Stimulated activated CD8-positive, alpha-beta memory T cell treated with anti-CD3 and anti-CD28 coated beads, Interleukin-12 subunit alpha, Interleukin-12 subunit beta, amount 100 ng/mL, for 24 hours (primary cell): ENCODE measurements at regions not wholly inside any gene's neighbourhood (a gene's known extent, or its start where the extent isn't known, plus 50 kb on each side); places are given as distances from the start of the nearest gene placed in this dataset.
"Not testable (repeated sequence)": the region's sequence is repeated elsewhere in the genome, so short reads cannot be mapped to it uniquely, and the experiment has no call there.

Experiments used
- DNase-seq: peaks from one replicate; pipeline ENCODE4 v3.0.0-alpha.2; 2020; ENCODE audit errors: extremely low read depth

DNA sequence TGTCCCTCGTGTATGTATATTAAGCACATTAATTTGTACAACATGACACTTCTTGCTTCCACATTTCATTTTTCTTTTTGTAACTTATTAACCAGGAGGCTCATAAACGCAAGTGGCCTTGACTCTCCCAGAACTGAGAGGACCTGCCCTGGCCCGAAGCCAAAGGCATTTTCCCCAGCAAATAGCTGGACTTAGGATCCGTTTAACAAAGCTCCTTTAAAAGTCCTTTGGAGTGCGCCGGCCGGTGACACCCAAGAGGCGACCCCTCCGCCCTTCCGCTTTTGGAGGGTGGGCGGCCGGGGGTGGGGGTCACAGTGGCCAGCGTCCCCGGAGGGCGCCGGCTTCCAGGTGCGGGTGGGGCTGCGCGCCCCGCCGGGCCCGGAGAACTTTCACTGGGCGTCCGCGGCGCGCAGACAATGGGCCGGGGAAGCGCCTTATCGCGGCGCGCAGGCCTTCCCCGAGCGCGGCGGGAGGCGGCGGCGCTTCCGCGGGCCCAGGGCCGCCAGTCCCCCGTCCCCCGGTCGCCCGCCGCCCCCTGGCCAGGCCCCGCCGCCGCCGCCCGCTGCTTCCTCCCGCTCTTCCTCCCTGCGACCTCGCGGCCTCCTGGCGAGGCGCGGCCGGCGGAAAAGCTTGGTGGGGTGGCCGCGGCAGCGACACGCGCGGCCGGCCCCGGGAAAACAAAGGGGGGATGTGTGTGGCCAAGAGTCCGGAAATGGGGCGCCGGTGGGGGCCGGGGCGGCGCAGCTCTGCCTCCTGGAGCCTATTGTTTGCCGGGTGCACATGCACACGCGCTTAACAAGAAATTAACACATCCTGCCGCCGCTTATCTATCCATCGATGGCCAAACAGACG lies 613.4 kb downstream of the MCTP2 start:
- DNase-seq, result no peak

DNA sequence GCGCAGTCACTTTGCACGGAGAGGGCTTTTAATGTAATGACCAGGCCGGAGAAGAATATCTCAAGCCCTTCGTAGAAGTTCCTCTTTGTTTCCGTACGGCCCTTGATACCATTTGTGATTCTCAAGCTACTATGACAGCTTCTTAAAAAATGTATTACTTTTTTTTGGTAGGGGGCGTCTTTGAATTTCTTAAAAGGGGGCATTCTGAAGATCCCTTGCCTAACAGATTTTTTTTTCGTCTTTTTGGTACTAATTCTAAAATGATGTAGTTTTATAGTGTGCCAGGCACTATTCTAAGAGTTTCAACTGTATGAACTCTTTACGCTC lies 614.0 kb downstream of the MCTP2 start:
- no peak for DNase-seq

DNA sequence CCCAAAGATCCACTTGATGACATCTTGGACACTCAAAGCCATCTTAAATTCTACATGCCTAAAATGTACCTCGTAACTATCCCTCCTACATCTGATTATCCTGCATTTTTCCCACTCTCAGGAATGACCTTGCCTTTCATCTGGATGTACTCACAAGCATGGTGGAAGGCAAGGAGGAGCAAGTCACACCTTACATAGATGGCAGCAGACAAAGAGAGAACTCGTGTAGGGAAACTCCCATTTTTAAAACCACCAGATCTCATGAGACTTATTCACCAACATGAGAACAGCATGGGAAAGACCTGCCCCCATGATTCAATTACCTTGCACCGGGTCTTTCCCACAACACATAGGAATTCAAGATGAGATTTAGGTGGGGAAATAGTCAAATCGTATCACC lies 616.0 kb downstream of the MCTP2 start:
- no peak for DNase-seq

DNA sequence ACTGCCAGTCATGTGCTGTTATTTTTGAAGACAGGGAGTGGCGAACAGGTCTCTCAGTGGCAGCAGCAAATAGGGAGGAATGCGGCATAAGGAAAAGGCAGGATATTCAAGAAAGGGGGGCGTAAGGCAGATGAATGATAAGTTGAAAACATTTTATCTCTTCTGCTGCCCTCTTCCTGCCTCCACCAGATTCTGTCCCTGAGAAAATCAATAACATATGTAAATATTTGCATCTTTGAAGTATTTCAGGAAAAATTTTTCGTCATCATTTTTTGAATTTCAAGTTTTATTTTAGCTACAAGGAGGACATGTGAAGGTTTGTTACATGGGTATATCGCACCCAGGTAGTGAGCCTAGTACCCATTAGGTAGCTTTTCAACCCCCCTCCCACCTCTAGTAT lies 616.7 kb downstream of the MCTP2 start:
- no peak for DNase-seq

DNA sequence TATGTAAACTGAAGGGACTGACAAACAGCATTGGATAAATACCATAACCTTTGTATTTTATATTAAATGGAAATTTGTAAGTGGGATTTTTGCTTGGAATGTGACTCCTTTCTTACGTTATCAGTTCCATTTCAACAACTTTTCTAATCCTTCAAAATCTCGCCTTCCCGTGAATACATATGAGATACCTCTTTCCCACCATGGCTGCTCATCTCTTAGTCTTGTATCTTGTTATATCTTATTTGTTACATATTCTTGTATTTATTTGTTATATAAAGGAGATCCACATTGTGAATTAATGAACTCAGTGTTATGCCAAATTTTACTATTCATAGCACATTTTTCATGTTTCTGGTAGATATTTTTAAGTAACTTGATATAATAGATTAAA lies 623.7 kb downstream of the MCTP2 start:
- DNase-seq, result no peak

DNA sequence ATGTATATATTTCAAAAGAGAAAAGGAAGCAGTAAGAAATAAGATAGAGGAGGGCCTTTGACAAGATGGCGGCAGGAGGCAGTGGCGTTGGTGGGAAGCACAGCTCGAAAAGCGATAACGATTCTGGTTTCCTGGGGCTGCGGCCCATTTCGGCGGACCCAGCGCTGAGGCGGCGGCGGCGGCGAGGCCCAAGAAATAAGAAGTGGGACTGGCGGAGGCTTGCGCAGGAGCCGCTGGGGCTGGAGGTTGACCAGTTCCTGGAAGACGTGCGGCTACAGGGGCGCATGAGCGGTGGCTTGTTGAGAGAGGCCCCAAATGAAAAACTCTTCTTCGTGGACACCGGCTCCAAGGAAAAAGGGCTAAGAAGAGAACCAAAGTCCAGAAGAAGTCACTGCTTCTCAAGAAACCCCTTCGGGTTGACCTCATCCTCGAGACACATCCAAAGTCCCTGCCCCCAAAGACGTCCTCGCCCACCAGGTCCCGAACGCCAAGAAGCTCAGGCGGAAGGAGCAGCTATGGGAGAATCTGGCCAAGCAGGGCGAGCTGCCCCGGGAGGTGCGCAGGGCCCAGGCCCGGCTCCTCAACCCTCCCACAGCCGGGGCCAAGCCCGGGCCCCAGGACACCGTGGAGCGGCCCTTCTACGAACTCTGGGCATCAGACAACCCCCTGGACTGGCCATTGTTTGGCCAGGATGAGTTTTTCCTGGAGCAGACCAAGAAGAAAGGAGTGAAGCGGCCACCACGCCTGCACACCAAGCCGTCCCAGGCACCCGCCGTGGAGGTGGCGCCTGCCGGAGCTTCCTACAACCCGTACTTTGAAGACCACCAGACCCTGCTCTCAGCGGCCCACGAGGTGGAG lies 624.3 kb downstream of the MCTP2 start:
- DNase-seq, result no peak

DNA sequence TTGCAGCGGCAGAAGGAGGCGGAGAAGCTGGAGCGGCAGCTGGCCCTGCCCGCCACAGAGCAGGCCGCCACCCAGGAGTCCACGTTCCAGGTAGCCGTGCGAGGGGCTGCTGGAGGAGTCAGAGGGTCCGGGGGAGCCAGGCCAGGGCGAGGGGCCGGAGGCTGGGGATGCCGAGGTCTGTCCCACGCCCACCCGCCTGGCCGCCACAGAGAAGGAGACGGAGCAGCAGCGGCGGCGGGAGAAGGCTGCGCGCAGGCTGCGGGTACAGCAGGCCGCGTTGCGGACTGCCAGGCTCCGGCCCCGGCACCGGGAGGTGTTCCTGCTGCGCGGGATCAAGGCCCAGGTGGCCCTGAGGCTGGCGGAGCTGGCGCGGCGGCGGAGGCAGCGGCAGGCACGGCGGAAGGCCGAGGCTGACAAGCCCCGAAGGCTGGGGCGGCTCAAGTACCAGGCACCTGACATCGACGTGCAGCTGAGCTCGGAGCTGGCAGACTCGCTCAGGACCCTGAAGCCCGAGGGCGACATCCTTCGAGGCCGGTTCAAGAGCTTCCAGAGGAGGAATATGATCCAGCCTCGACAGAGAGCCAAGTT lies 625.0 kb downstream of the MCTP2 start:
- no peak for DNase-seq

DNA sequence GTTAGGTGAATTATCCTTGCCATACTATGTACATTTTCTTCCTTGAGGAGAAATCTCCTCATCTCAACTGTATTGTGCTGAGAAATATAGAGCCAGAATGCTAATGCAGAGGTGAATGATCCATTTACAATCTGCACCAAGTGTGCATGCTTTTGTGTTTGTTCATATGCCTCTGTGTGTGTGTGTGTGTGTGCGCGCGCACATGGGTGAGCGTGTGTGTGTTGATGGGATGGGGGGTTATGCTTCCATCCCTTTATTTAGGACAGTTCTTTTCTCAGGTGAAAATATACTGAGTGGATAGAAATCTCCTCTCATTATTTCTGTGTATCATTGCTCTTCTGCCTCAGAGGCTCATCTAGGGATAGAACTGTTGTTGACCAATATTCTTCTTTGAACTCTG lies 626.1 kb downstream of the MCTP2 start:
- no peak for DNase-seq

DNA sequence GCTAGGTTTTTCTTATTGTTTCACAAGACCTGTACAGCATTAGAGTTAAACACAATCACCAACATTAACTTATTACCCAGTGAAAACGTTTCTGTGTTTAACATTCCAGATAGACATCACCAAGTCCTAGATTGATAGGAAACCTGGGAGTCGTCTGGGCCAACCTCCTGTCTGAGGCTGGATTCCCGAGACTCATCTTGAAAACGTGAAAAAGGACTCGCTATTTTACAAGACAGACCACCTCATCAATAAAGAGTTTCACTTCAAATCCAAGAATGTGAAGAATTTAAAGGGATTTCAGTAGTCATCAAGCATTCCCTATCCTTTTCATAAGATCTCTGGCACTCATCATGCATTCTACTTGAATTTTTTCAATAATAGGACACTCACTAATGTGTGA lies 626.6 kb downstream of the MCTP2 start:
- no peak for DNase-seq

DNA sequence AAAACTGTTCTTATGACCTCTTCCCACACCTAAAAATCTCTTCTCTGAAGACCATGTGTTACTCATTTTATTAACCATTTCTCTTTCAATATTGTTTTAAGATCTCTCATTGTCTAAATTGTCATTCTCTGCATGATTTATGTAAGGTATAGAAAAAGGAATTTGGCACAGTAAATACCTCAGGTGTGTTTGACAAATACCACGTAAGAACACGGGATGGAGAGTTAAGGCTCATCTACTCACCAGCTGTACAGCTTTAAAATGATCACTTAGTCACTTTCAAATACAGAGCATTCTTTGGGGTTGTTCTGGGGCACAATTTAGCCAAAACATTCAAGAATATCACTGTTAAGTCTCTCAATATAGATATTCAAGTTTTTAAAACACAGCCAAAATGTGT lies 627.1 kb downstream of the MCTP2 start:
- DNase-seq, result no peak

DNA sequence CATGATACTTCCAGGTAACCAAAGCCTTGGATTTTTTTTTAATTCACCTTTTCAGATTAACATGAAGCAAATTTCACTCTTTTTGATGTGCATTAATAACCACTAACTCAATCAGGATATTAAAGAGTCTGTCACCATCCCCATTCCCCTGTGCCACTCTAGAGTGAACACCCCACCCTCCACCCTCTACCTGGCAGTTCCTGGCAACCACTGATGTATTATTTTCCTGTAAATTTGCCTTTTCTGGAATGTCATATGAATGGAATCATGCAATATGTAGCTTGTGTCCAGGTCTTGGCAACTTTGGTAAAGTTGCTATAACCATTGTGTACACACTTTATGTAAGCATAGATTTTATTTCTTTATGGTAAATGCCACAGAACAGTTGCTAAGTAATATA lies 627.6 kb downstream of the MCTP2 start:
- no peak for DNase-seq

DNA sequence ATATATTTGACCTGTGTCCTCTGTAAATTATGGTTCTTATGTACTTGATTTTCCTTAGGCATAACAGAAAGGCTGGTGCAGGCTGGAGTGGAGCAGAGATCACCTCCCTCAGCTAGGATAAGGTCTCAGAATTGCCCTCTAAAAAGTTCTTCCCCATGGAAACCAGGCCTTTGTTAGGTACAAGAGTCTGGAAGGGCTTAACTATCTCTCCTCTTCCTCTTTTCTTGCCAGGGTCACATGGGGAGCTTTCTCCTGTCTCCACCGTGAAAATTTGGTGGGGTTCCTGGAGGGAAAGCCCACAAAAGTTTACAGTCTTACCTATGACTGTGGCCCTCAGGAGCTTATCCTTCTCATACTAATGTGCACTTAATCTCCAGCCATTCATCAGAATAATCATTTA lies 633.2 kb downstream of the MCTP2 start:
- no peak for DNase-seq

DNA sequence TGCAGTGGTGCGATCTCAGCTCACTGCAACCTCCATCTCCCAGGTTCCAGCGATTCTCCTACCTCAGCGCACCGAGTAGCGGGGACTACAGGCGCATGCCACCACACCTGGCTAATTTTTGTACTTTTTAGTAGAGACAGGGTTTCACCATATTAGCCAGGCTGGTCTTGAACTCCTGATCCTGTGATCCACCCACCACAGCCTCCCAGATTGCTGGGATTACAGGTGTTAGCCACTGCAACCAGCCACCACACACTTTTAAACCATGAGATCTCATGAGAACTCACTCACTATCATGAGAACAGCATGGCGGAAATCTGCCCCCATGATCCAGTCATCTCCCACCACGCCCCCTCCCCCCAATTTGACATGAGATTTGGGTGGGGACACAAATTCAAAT lies 636.9 kb downstream of the MCTP2 start:
- DNase-seq, result not testable (repeated sequence)

DNA sequence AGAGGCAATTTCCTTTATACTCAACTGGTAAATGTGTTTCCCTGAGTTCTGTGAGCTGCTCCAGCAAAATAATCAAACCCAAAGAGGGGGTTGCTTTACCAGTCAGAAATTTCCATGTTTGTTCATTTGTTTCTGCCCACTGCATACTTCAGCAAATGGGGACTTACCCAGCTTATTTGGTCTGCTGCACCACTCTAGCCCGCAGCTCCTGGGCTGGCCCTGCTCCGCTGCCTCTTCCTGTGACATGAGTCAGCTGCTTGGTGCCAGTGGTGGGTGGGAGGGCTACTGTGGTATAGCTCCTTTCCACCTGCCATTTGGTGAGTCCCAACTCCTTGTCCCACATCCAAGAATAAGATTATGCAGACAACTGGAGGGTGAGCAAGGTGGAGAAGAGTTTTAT lies 644.2 kb downstream of the MCTP2 start:
- DNase-seq, result no peak

DNA sequence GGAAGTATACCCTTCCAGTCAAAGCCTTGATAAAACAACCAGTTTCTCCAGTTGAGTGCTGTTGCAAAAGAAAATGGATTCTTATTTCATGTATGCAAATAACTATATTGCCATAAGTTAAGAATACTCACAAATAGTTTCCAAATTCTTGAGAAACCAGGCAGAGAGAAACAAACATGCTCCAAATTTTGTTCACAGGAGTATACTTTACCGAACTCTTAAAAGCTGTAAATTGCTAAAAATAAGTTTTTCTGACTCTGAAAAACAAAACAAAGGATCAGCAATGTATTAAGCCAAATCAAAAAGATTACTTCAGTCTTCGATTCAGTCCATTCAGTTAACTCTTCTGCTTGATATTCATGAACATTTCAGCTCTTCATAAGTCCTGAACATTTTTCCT lies 646.5 kb downstream of the MCTP2 start:
- no peak for DNase-seq

DNA sequence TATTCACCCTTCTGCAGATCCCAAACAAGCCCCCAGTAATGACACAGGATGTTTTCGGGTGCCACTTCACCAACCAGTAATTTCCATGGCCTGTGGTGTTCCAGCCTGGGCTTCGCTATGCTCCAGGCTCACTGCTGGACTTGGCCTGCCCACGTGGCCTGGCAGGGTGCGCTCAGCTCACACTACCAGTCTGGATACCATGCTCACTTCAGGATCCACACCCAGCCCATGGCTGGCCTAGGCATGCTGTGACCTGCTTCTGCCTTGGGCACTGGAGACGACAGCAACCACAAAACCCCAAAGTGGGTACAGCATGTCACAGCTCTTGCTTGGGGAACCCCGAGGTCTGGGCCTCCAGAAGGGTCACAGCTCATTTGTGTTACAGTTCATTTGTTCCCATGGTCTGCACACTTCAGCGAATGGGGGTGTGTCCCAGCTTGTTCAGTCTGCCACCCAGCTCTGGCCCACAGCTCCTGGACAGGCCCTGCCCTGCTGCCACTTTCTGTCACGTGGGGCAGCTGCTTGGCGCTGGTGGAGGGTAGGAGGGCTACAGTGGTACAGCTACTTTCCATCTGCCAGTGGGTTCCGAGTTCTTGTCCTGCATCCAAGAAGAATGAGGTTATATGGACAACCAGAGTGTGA lies 650.8 kb downstream of the MCTP2 start:
- DNase-seq, result no peak

DNA sequence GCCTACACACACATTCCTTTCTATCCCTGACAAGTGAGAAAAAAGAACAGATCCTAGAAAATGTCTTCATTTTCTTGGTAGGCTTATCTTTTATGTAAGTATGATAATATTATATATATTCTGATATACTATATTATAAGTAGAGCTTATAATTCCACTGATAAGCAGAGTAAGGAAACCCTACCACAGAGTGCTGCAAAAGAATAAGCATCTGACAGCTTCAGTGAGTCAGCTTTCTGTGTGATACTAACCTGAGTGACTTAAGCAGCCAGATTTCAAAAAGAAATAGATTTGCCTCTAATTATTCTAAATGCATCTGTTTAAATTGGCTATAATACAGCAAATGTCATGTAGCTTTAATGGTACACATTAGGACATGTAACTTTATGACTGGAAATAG lies 656.0 kb downstream of the MCTP2 start:
- DNase-seq, result no peak

DNA sequence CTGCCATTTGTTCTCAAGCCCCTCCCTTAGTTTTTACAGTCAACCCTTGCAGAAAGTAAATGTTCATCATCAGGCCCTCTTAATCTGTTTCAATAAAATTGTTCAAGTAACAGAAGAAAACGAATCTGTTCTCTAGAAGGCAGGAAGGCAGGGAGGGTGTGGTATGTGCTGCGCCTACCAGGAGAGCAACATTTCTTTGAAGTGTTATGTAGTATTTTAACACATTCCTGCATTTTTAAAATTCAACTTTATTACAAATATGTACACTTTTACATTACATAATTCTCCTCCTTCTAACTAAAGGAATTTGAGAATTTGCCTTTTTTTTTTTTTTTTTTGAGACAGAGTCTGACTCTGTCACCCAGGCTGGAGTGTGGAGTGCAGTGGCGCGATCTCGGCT lies 657.8 kb downstream of the MCTP2 start:
- DNase-seq, result no peak

DNA sequence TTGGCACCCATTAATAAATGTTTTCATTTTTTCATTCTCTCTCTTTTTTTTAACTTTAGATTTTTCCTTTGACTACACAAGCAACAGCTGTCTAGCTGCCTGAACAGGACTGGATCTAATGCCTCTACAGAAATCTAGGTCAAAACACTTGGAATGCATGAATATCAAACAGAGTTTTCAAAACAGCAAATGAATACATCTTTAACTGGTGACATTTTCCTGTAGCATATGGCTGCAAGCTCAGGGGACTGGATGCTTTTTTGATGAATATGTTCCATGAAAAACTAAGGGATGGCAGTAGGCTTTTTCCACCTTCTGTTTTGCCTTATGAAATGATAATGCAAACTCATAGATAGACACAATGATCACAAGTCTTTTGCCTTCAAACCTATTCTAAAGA lies 661.7 kb downstream of the MCTP2 start:
- DNase-seq, result no peak

DNA sequence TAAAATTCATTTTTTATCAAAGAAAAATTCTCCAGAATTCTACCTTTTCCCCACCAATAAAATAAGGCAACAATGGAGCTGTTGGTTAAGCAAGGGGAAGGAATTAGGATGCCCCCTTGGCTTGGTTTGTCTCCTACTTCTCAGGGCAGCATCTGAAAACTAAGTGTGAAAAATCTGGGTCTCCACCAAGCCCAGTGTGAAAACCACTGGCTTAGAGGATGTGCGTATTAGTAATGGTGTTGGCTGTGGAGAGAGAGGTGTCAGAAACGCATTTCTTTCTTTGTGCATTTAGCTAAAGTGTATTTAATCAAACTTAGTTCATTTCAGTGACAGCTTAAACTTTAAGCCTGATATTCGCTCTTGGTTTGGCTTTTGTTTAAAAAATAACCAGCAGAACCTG lies 662.7 kb downstream of the MCTP2 start:
- DNase-seq, result no peak

DNA sequence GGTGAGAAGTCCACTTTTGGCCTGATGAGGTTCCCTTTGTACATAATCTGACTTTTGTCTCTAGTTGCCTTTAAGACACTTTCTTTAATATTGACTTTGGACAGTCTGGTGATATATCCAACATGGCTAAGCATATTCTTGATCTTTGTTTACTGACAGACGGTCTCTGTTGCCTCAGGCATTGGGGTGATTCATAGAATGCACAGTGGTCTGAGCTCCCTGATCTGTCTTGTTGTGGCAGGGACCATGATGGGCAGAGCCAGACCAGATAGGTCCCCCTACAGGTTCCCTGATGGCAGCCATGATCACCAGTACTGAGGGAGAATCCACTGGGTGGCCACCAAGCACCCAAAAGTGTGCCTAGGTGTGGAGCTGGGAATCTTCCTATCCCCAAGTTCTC lies 678.1 kb downstream of the MCTP2 start:
- DNase-seq, result no peak

DNA sequence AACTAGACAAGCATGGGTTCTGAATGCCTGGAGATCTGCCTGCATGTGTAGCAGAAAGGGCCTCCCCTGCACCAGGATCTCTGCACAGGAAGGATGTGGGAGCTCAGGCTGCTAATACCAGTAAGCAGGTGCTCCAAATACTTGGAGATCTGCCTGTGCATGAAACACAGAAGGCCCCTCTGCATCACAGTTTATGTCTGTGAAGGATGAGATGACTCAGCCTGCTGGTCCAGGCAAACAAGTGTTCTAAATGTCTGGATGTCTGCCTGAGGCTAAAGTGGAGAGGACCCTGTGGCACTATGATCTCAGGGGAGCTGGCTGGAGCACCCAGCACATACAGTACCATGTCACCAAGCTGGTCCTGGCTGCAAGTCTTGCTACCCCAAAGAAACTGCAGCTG lies 678.8 kb downstream of the MCTP2 start:
- no peak for DNase-seq

DNA sequence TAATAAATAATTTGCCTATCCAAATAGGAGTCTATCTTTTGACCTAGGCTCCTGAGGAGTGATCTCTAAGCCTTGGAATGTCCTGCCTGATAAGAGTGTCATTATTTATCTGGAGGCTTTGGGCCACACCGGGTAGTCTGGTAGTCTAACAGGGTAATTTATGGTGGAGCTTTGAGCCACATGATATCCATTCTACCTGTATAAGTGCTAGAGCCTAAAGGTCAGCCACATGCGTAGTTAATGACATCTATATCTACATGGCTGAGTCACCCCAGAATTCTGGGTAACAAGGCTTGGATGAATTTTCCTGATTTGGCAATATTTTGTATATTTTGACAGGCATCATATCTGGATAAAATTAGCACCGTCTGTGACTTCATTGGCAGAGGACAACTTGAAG lies 681.4 kb downstream of the MCTP2 start:
- DNase-seq, result no peak
